SJSA1 (cell line): ENCODE measurements at regions not wholly inside any gene's neighbourhood (a gene's known extent, or its start where the extent isn't known, plus 50 kb on each side); places are given as distances from the start of the nearest gene placed in this dataset.
"Not testable (repeated sequence)": the region's sequence is repeated elsewhere in the genome, so short reads cannot be mapped to it uniquely, and the experiment has no call there.

Source experiments
- DNase-seq, 2 experiments: peaks; one replicate each; pipeline ENCODE4 v3.0.0-alpha.2; 2015 to 2020; ENCODE audit warnings: low spot score in 2 of 2, low read depth in 1 of 2
- H3K27ac ChIP-seq: fragments of 250-450 bp; sonication (Bioruptor Pico); 2 replicates; pipeline ENCODE4 v1.5.1; 2020; ENCODE audit warnings: mild to moderate bottlenecking, moderate library complexity
- H3K27me3 ChIP-seq: fragments of 250-450 bp; sonication (Bioruptor Pico); replicated peaks from 2 replicates; pipeline ENCODE4 v1.5.1; 2020; ENCODE audit warnings: mild to moderate bottlenecking, moderate library complexity
- H3K36me3 ChIP-seq: fragments of 250-450 bp; sonication (Bioruptor Pico); 2 replicates; pipeline ENCODE4 v1.5.1; 2020; ENCODE audit warnings: mild to moderate bottlenecking
- H3K4me1 ChIP-seq: fragments of 250-450 bp; sonication (Bioruptor Pico); replicated peaks from 2 replicates; pipeline ENCODE4 v1.6.1; 2021; ENCODE audit warnings: mild to moderate bottlenecking
- H3K4me3 ChIP-seq: fragments of 250-450 bp; sonication (Bioruptor Pico); 2 replicates; pipeline ENCODE4 v1.5.1; 2020; ENCODE audit warnings: mild to moderate bottlenecking
- H3K9me3 ChIP-seq: fragments of 250-450 bp; sonication (Bioruptor Pico); replicated peaks from 2 replicates; pipeline ENCODE4 v1.5.1; 2020; ENCODE audit warnings: mild to moderate bottlenecking

DNA sequence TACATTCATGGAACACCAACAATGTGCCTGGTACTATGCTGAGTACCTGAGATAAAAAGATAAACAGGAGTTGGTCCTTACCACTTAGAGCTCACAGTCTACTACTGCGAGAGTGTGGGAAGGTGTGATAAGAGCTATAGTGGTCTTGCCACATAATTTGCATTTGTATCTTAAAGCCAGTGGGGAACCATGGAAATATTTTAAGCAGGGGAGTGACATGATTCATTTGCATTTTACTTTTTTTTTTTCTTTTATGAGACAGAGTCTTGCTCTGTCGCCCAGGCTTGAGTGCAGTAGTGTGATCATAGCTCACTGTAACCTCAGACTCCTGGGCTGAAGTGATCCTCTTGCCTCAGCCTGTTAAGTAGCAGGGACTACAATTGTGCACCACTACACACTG, 53.6 kb downstream of the SRGAP2 start:
- H3K36me3 ChIP-seq, H3K27ac ChIP-seq: not testable (repeated sequence)

DNA sequence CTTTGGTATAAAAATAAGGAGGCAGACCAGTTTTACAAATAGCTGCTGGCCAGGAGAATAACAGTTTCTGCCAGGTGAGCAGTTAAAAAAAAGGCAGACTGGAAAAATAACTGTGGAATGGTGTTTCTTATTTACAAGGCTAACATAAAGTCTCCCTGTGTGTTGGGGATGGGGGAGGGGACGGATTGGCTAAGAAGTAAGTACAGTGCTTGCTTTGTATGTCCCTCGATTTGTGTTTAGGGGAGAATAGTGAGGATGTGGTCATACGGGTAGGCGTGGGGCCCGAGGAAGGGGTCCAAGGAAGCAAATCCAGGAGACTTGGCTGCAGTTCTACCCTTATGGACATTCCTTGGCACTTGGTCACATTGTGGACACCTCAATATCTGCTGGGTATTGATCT, 58.1 kb downstream of the SRGAP2 start:
- not testable (repeated sequence) for H3K27ac ChIP-seq, H3K4me1 ChIP-seq, DNase-seq, H3K27me3 ChIP-seq, H3K36me3 ChIP-seq, H3K9me3 ChIP-seq, H3K4me3 ChIP-seq

More for the DNA sequence above, 53.6 kb downstream of the SRGAP2 start:
- H3K9me3 ChIP-seq, H3K27me3 ChIP-seq, DNase-seq, H3K4me3 ChIP-seq, H3K4me1 ChIP-seq: not testable (repeated sequence)

DNA sequence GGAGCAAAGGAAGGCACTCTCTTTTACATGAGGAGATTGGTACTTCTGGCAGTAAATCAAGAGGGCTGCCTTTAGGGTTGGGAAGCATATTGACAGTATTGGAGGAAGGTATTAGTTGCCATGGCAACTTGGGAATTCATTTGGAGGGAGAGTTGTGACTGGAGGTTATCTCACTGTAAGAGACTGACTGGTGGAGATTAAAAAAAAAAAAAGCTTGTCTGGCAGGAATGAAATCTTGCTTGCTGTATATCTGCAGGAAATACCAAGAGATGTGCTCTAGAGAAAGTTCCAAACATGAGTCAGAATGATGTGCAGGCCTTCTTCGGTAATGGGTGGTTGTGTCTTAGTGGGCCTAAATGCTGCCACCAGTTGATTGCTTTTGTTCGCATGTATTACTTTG, 59.1 kb downstream of the SRGAP2 start:
- H3K4me1 ChIP-seq, H3K27me3 ChIP-seq, DNase-seq, H3K27ac ChIP-seq, H3K36me3 ChIP-seq, H3K9me3 ChIP-seq, H3K4me3 ChIP-seq: not testable (repeated sequence)

DNA sequence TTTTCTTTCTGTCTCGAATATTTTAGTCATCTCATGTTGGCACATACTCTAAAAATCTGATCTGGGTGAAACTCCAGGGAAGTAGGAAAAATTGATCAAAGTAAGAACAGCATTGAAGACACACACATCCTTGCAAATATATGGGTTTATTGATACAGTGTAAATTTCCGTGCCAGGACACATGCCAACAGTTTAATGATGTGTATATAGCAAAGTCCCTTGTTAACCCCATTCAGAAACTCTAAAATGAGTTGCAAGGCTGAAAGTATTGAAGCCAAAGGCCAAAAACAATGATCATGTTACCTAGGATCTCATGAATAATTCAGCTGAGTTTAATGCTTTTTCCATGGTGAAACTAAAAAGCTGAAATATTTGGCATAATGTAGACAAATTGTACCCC, 61.6 kb downstream of the SRGAP2 start:
- H3K4me3 ChIP-seq, DNase-seq, H3K27me3 ChIP-seq, H3K9me3 ChIP-seq, H3K27ac ChIP-seq, H3K4me1 ChIP-seq, H3K36me3 ChIP-seq: not testable (repeated sequence)

DNA sequence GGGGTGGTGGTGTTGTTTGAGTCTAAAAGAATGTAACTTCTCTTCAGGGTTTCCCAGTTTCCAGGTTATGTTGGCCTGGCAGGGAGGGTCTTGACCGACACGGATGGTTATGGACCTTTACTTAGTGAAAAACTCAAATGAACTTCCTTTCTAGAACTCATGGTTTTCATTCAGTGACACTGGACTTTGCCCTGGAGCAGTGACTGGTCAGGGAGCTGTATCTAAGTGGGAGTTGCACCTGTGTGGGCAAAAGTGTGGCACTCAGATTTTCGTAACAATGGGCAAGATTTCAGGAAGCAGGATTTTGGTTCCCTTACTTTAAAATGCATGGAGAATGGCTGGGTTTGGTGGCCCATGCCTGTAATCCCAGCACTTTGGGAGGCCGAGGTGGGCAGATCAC, 67.8 kb downstream of the SRGAP2 start:
- DNase-seq, H3K36me3 ChIP-seq, H3K4me3 ChIP-seq: not testable (repeated sequence)

DNA sequence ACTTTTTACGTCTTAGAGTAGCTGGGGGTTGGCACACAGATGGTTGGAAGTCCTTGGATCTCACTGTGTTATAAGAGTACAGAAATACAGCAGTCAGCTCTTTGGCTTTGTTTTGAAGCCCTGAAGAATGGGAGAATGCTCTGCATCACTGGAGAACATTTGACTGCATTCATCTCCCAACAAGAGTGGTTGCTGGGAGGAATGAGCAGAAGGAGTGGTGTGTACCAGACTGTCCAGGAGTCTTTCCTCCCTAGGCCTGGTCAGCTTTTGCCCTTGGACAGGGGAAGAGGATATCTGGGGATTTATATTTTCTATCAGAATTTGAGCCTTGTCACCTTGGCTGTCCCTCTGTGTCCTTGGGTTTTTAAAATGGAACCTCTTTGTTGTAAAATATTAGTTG, 69.8 kb downstream of the SRGAP2 start:
- DNase-seq: not testable (repeated sequence)

More for the DNA sequence above, 67.8 kb downstream of the SRGAP2 start:
- H3K27me3 ChIP-seq, H3K4me1 ChIP-seq, H3K27ac ChIP-seq, H3K9me3 ChIP-seq: not testable (repeated sequence)

DNA sequence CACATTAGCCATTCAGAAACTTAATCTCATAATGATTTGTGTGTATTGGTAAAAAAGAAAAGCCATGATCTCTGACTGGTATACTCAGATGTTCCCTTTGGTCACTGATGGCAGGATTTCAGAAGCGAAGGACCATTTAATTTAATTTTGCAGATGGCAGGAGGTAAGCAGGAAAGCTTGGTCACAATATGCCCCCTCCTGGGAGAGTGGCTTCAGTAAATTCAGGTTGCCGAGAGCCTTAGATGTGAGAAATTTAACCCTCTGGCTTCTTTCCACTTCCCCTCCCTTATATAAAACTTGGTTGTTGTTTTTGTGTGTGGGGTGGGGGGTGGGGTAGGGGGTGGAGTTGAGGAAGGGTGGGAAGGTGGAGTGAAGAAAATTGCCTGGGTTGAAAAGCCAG, 72.8 kb downstream of the SRGAP2 start:
- not testable (repeated sequence) for DNase-seq, H3K27ac ChIP-seq, H3K36me3 ChIP-seq

More for the DNA sequence above, 69.8 kb downstream of the SRGAP2 start:
- not testable (repeated sequence) for H3K4me3 ChIP-seq, H3K9me3 ChIP-seq, H3K27ac ChIP-seq, H3K4me1 ChIP-seq, H3K27me3 ChIP-seq, H3K36me3 ChIP-seq

DNA sequence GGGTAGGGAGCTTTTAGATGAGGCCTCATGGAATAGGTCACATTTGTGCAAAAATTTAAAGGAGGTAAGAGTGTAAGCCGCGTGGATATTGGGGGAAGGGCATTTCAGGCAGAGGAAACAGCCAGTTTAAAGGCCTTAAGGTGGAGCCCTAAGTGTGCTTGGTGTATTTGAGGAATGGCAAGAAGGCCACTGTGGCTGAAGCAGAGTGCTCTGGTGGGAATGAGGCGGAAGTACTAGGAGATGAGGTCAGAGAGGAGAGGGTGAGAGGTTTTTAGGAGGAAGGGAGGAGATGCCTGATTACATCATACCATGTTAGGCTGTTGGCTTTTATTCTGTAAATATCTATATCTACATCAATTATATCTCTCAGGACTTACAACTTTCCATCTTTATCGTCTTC, 75.3 kb downstream of the SRGAP2 start:
- not testable (repeated sequence) for H3K27ac ChIP-seq, H3K27me3 ChIP-seq, H3K4me3 ChIP-seq, H3K9me3 ChIP-seq, H3K36me3 ChIP-seq, DNase-seq, H3K4me1 ChIP-seq

More for the DNA sequence above, 72.8 kb downstream of the SRGAP2 start:
- H3K9me3 ChIP-seq, H3K4me1 ChIP-seq, H3K27me3 ChIP-seq, H3K4me3 ChIP-seq: not testable (repeated sequence)

DNA sequence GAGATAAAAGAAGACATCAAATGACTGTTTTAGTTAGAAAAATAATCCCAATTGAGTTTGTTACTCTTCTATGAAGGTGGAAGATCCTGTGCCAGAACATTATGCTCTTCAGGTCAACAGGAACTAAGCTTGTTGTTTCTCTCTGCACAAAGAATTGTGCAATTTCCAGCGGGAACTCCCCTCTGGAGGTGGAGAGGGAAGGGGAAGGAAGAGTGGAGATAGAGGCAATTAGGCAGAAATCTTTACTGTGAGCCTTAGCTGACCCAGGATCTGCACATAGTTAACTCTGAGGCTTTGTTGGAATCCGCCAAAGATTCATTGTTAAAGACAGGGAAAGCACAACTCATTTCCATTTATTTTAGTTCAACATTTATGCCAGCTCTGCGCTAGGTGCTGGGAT, 77.3 kb downstream of the SRGAP2 start:
- H3K4me1 ChIP-seq, H3K27ac ChIP-seq, H3K9me3 ChIP-seq, H3K36me3 ChIP-seq, H3K27me3 ChIP-seq, DNase-seq, H3K4me3 ChIP-seq: not testable (repeated sequence)

DNA sequence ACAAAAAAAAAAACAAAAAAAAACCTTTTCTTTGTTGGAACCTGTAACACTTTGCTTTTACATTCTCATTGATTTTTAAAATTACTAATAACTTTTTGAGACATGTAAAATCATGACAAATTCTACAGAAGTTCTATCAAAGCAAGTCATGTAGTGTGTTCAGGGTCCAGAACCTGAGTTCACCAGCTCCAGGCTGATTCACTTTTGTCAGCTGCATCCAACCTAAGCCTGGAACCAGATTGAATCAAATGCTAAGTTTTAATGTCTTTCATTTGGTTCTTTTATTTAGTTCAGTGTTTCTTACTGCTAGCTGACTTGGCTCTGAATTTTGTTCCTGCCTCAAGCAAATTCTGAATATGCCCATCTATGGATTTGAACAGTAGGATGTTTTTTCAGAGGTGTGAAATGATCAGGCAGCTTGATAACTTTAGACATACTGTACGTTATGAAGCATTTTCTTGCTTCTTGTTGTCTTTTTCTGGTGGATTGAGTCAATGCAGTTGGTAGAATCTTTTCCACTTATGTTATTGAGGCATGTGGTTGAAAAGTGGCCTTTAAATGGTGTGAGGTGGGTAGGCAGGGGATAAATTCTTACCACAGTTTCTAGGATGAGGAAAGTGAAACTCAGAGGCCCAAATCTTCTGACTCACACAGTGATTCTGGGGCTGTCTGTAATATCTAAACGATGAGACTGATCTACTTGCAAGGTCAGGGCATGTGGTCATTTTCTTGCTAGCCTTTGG, 78.7 kb downstream of the SRGAP2 start:
- not testable (repeated sequence) for DNase-seq, H3K4me3 ChIP-seq, H3K9me3 ChIP-seq, H3K27me3 ChIP-seq, H3K4me1 ChIP-seq, H3K36me3 ChIP-seq, H3K27ac ChIP-seq

DNA sequence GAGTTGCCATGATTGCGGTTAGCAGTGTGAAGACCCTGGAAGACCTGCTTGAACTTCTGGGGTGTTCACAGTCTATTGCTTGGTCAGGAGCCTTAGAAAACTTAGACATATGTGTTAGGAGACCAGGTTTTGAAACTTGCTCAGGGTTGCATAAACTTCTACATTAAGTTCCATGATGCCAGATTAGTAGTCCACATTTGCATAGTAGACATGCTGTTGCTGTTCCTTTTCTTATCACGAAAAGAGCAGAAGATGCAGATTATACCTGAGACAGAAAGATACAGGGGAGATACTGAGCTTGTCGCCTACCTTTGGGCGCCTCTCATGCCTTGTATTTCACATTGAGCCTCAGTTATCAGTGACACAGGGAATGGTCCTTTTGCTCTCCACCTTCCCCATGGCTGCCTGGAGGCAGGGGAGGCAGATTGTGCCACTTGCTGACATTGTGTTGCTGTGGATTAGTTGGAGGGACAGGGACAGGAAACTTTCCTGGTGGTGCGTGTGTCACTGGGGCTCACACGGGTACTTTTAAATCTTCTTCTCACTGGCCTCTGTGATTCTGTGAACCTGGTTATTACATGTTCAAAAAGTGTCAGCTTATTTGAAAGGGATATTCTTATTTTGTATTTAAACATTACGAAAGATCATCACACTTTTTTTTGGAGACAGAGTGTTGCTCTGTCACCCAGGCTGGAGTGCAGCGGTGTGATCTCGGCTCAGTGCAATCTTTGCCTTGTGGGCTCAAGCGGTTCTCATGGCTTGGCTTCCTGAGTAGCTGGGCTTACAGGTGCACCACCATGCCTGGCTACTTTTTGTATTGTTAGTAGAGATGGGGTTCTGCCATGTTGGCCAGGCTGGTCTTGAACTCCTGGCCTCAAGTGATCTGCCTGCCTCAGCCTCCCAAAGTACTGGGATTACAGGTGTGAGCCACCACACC, 82.0 kb downstream of the SRGAP2 start:
- not testable (repeated sequence) for H3K27me3 ChIP-seq, H3K4me3 ChIP-seq, H3K9me3 ChIP-seq, DNase-seq, H3K27ac ChIP-seq, H3K36me3 ChIP-seq, H3K4me1 ChIP-seq

DNA sequence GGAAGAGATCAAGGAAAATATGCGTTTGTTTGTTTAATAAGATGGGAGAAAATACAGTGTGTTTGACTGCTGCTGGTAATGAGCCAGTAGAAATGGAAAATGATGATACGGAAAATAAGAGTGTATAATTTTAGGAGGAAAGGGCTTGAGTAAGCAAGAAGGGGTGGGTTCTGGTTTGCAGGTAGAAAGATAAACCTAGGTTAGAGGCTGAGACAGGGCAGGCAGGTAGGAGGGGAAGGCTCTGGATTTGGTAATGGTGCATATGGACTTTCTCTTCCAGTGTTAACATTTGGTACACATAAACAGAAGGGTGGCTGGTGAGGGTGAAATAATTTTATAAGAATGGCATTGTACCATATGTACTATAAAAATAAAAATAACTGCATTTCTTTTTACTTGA, 84.4 kb downstream of the SRGAP2 start:
- DNase-seq, H3K27me3 ChIP-seq, H3K9me3 ChIP-seq, H3K36me3 ChIP-seq, H3K4me3 ChIP-seq, H3K27ac ChIP-seq, H3K4me1 ChIP-seq: not testable (repeated sequence)

DNA sequence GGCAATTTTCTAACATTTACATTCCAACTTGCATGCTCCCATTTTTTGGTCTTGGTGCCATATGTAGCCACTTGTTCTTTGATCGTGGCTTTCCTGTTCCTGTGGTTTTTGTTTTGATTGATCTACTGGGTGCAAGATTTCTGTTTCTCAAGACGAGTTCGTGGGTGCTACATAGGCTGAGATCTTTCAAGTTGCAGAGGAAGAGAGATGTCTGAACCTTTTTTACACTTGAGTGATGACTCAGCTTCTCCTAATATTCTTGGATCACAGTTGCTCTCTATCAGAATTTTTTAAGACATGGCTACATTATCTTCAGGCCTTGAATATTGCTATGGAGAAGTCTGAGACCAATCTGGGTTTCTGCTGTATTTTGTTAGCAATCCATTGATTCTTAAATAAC, 85.1 kb downstream of the SRGAP2 start:
- not testable (repeated sequence) for DNase-seq, H3K9me3 ChIP-seq, H3K27me3 ChIP-seq

DNA sequence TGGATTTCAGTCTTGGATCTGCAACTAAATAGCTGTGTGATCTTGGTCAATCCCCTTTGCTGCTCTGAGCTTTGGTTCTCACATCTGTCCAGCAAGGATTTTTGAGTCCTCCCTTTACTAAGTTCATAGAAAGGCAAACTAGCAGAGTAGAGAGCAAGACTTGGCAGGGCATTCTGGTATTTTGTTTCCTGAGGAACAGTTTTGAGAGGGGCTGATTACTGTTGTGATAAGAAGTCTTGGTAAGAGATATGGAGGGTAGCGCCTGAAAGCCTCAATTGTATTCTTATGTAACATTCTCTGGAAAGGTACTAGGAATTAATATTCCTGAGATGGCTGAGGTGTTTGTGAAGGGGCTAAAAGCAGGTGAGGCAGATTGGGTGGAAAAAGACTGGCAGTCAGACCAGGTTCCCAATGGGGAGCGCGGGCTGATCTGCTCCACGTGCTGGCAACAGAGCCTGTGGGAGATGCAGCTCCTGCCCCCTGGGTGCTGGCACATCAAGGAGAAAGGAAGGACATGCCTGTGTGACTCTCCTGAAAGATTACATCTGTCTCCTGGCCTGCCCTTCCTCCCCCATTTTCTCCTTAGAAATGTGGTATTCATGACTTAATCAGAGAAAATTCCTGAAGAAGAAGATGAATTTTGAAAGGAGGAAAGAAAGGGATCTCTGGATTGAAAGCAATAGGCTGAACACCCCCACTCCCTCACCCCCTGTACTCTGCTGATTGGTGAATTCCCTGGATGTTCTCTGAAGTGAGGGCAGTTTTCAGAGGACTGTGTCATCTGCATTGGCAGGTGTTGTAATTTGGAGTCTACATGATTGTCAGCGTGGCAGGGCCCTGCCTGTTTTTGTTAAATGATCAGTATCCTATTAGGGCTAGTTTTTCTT, 94.0 kb downstream of the SRGAP2 start:
- not testable (repeated sequence) for DNase-seq, H3K36me3 ChIP-seq, H3K27ac ChIP-seq, H3K9me3 ChIP-seq, H3K4me3 ChIP-seq, H3K4me1 ChIP-seq, H3K27me3 ChIP-seq

More for the DNA sequence above, 85.1 kb downstream of the SRGAP2 start:
- not testable (repeated sequence) for H3K27ac ChIP-seq, H3K4me3 ChIP-seq, H3K36me3 ChIP-seq, H3K4me1 ChIP-seq
